ENCODE measurements at regions not wholly inside any gene's neighbourhood (a gene's known extent, or its start where the extent isn't known, plus 50 kb on each side); places are given as distances from the start of the nearest gene placed in this dataset.

DNA sequence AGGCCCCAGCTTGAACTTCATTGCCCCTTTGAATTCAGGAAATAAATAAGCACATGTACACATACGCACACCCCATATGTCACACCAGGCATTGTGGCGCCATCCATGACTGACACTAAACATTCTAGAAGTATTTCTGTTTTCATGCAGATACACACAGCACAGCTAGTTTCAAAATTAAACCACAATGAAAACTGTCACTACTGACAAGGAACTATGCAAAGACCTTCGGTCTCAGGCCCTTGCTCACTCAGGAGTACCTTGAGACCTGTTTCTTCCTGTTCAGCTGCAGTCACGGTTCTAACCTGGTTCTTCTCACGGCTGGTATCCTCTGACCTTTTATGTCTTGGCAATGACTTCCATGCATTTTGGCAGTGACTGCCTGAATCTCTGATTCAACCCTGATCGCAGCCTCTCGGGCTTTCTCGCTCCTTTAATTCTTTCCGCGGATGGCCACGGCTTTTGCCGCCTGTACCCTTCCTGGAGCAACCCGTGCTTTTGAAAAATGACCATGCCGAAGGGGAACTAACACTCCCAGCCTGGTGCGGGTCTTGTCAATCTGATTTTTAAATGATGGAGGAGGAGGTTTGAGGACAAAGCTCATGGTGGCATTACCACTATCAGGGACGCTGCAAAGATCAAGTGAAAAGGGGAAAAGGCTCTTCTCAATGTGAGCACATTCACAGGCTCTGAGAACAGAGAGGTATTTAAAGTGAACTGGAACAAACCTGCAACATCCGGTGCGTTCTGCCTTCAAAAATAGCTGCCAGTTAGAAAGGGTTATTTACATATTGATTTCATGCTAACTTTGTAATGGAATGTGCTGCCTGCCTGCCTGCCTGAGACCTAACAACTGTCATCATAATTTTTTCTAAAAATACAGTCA is 384.6 kb downstream of the RRAGC start:
- Histone ChIP-seq H3K4me3 (ENCODE audit: insufficient read depth, low read length, poor library complexity, severe bottlenecking) (peak overlapping the region; percentile 40), H3K36me3 (ENCODE audit: low read length) (no peaks in the 10 kb centered on the region), H4K20me1 (ENCODE audit: low read depth, low read length) (no peaks in the 10 kb centered on the region), H3K9me2 (replicated peaks; ENCODE audit: insufficient read depth, low read length) (no peaks in the 10 kb centered on the region), H3K9ac (ENCODE audit: low read length) (peak overlapping the region; percentile 59), H3K27ac (ENCODE audit: low read depth, low read length) (peak overlapping the region; percentile 84), H3K4me2 (ENCODE audit: low read depth, low read length, poor library complexity, severe bottlenecking) (peak overlapping the region; percentile 75), H3F3A (ENCODE audit: insufficient read depth) (peaks cover 10% of the 10 kb centered on the region), H3K9me3 (ENCODE audit: insufficient read depth, low read length) (no peaks in the 10 kb centered on the region), H2AFZ (ENCODE audit: low read depth, low read length, severe bottlenecking) (peak overlapping the region; percentile 70), H3K27me3 (ENCODE audit: low read length) (no peaks in the 10 kb centered on the region), H3K79me2 (ENCODE audit: insufficient read depth, low read length) (no peaks in the 10 kb centered on the region)
- TF ChIP-seq, protein P1, sequence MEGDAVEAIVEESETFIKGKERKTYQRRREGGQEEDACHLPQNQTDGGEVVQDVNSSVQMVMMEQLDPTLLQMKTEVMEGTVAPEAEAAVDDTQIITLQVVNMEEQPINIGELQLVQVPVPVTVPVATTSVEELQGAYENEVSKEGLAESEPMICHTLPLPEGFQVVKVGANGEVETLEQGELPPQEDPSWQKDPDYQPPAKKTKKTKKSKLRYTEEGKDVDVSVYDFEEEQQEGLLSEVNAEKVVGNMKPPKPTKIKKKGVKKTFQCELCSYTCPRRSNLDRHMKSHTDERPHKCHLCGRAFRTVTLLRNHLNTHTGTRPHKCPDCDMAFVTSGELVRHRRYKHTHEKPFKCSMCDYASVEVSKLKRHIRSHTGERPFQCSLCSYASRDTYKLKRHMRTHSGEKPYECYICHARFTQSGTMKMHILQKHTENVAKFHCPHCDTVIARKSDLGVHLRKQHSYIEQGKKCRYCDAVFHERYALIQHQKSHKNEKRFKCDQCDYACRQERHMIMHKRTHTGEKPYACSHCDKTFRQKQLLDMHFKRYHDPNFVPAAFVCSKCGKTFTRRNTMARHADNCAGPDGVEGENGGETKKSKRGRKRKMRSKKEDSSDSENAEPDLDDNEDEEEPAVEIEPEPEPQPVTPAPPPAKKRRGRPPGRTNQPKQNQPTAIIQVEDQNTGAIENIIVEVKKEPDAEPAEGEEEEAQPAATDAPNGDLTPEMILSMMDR (IDR thresholded peaks at IDR 0.05; ENCODE audit: insufficient read depth, low read length, poor library complexity, severe bottlenecking), result no peak
- no peak for TF ChIP-seq EZH2phosphoT487 (conservative IDR thresholded peaks at IDR 0.05; ENCODE audit: low read length)

DNA sequence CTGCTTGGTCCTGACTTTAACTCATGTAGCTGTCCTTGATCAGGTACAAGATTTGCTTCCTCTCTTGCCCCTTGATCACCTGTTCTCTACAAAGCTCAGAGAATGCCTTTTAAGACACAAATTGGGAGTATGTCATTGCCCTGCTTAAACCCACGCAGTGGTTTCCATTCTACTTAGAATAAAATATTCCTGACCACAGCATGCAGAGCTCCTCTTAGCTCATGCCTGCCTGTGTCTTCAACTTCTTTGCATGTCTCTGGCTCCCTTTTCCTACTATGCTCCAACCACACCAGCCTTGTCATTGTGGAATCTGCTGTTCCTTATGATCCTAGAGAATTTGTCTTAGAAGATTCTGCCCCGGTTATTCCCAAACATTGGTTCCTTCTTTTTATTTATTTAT is 393.1 kb downstream of the RRAGC start:
- no peaks in the 10 kb centered on the region for H3K27me3 ChIP-seq (ENCODE audit: low read length)
- H3K9ac ChIP-seq (ENCODE audit: low read length), result no peak overlapping the region
- no peaks in the 10 kb centered on the region for H3K9me3 ChIP-seq (ENCODE audit: insufficient read depth, low read length)
- no peaks in the 10 kb centered on the region for H3K79me2 ChIP-seq (ENCODE audit: insufficient read depth, low read length)
- no peaks in the 10 kb centered on the region for H3K36me3 ChIP-seq (ENCODE audit: low read length)
- H4K20me1 ChIP-seq (ENCODE audit: low read depth, low read length), result no peaks in the 10 kb centered on the region
- no peak overlapping the region for H2AFZ ChIP-seq (ENCODE audit: low read depth, low read length, severe bottlenecking)
- TF ChIP-seq, protein P1 (IDR thresholded peaks at IDR 0.05; ENCODE audit: insufficient read depth, low read length, poor library complexity, severe bottlenecking), result no peak
- no peak for TF ChIP-seq EZH2phosphoT487 (conservative IDR thresholded peaks at IDR 0.05; ENCODE audit: low read length)
- H3F3A ChIP-seq (ENCODE audit: insufficient read depth), result no peaks in the 10 kb centered on the region
- no peak overlapping the region for H3K4me2 ChIP-seq (ENCODE audit: low read depth, low read length, poor library complexity, severe bottlenecking)
- no peaks in the 10 kb centered on the region for H3K9me2 ChIP-seq (replicated peaks; ENCODE audit: insufficient read depth, low read length)
- no peak overlapping the region for H3K4me3 ChIP-seq (ENCODE audit: insufficient read depth, low read length, poor library complexity, severe bottlenecking)
- H3K27ac ChIP-seq (ENCODE audit: low read depth, low read length), result no peak overlapping the region

DNA sequence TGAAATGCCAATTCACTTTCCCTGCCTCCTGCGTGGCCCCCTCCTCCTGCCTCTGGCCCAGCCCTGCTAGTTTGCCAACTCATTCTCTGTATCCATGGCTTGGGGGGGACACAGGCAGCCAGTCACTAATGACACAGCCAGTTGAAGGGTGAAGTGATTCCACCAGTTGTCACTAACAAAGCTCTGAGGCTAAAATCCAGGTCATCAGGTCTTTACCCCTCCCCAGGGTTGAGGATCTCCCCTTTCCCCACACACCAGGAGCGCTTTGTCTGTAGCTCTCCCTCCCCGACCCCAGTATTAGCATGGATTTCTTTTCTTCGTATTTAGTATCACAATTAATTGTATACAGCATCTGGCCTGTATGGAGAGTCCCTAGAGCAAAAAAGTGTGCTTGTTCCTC is 394.1 kb downstream of the RRAGC start:
- H3K4me3 ChIP-seq (ENCODE audit: insufficient read depth, low read length, poor library complexity, severe bottlenecking), result no peak overlapping the region
- no peaks in the 10 kb centered on the region for H4K20me1 ChIP-seq (ENCODE audit: low read depth, low read length)
- no peak overlapping the region for H3K27ac ChIP-seq (ENCODE audit: low read depth, low read length)
- H3K9me2 ChIP-seq (replicated peaks; ENCODE audit: insufficient read depth, low read length), result no peaks in the 10 kb centered on the region
- H3K27me3 ChIP-seq (ENCODE audit: low read length), result no peaks in the 10 kb centered on the region
- H2AFZ ChIP-seq (ENCODE audit: low read depth, low read length, severe bottlenecking), result no peak overlapping the region
- no peak overlapping the region for H3K4me2 ChIP-seq (ENCODE audit: low read depth, low read length, poor library complexity, severe bottlenecking)
- H3K79me2 ChIP-seq (ENCODE audit: insufficient read depth, low read length), result no peaks in the 10 kb centered on the region
- H3K36me3 ChIP-seq (ENCODE audit: low read length), result no peaks in the 10 kb centered on the region
- no peak overlapping the region for H3K9ac ChIP-seq (ENCODE audit: low read length)
- no peaks in the 10 kb centered on the region for H3K9me3 ChIP-seq (ENCODE audit: insufficient read depth, low read length)
- no peaks in the 10 kb centered on the region for H3F3A ChIP-seq (ENCODE audit: insufficient read depth)
- TF ChIP-seq, protein P1 (IDR thresholded peaks at IDR 0.05; ENCODE audit: insufficient read depth, low read length, poor library complexity, severe bottlenecking), result no peak
- TF ChIP-seq EZH2phosphoT487 (conservative IDR thresholded peaks at IDR 0.05; ENCODE audit: low read length), result no peak
